GM18861 (cell line): ENCODE measurements at regions not wholly inside any gene's neighbourhood (a gene's known extent, or its start where the extent isn't known, plus 50 kb on each side); places are given as distances from the start of the nearest gene placed in this dataset.
A peak's percentile ranks its signal among the peaks of the same experiment; 100 is the strongest.

Experiments
- ATAC-seq: cut with Tn5 transposase; IDR thresholded peaks from one replicate; pipeline ENCODE4 v1.9.1; 2021; ENCODE audit not compliant: unreplicated experiment

- ATAC-seq: no peak
These were observed 352.2 kb downstream of the FSCB start for GRCh38 chr14:44154874-44155273.

GRCh38 chr14:44154446-44154845 is 352.6 kb downstream of the FSCB start:
- ATAC-seq: no peak

- ATAC-seq: peak; percentile 69
These were observed 355.8 kb downstream of the FSCB start for GRCh38 chr14:44151130-44151820.

- ATAC-seq: peak; percentile 60
These were observed 357.5 kb downstream of the FSCB start for GRCh38 chr14:44149597-44149996.

- no peak for ATAC-seq
These were observed 365.1 kb downstream of the FSCB start for GRCh38 chr14:44142006-44142405.

GRCh38 chr14:44135972-44136371 is 371.1 kb downstream of the FSCB start:
- ATAC-seq: peak; percentile 85

GRCh38 chr14:44131861-44132260 is 375.2 kb downstream of the FSCB start:
- ATAC-seq: no peak

GRCh38 chr14:44113769-44114730 is 393.0 kb downstream of the FSCB start:
- ATAC-seq: peak; percentile 64

- ATAC-seq: no peak
These were observed 394.2 kb downstream of the FSCB start for GRCh38 chr14:44112774-44113460.

GRCh38 chr14:44109036-44109435 is 398.0 kb downstream of the FSCB start:
- no peak for ATAC-seq

- ATAC-seq: no peak
These were observed 398.5 kb downstream of the FSCB start for GRCh38 chr14:44108601-44109000.

- ATAC-seq: no peak
These were observed 399.9 kb downstream of the FSCB start for GRCh38 chr14:44107156-44107555.

- ATAC-seq: no peak
These were observed 407.2 kb downstream of the FSCB start for GRCh38 chr14:44099743-44100488.

GRCh38 chr14:44081146-44081545 is 425.9 kb downstream of the FSCB start:
- no peak for ATAC-seq

- no peak for ATAC-seq
These were observed 437.0 kb downstream of the FSCB start for GRCh38 chr14:44070046-44070445.

GRCh38 chr14:44053422-44053821 is 453.7 kb downstream of the FSCB start:
- ATAC-seq: no peak

- peak; percentile 99 for ATAC-seq
These were observed 465.4 kb downstream of the FSCB start for GRCh38 chr14:44041700-44042099.

GRCh38 chr14:44040561-44040960 is 466.5 kb downstream of the FSCB start:
- ATAC-seq: no peak

GRCh38 chr14:44036248-44036647 is 470.8 kb downstream of the FSCB start:
- no peak for ATAC-seq

- ATAC-seq: no peak
These were observed 471.4 kb downstream of the FSCB start for GRCh38 chr14:44035707-44036106.
